Adrenal gland (tissue), 9 donors: ENCODE measurements at regions not wholly inside any gene's neighbourhood (a gene's known extent, or its start where the extent isn't known, plus 50 kb on each side); places are given as distances from the start of the nearest gene placed in this dataset.

Experiments
- DNase-seq, 7 donors: peaks; one replicate each; pipeline ENCODE4 v3.0.0-alpha.2; 2019 to 2020
- H3K27ac ChIP-seq, 5 donors: fragments of 200-600 bp; sonication (generic) in 4 of 5; 1 replicate in 3 of 5; 2 replicates in 2 of 5; pipeline versions ENCODE4 v1.5.1 to v1.8.0; 2016 to 2020; ENCODE audit warnings: mild to moderate bottlenecking in 1 of 5
- H3K27me3 ChIP-seq: fragments of 200-600 bp; 2 replicates; pipeline ENCODE4 v1.8.0; 2021
- H3K36me3 ChIP-seq, 2 donors: fragments of 200-600 bp; replicated peaks in 1 of 2; 1 replicate in 1 of 2; 2 replicates in 1 of 2; pipeline versions ENCODE4 v1.5.1 to v1.8.0; 2018 to 2022
- H3K4me1 ChIP-seq, 2 donors: fragments of 200-600 bp; replicated peaks in 1 of 2; 1 replicate in 1 of 2; 2 replicates in 1 of 2; pipeline versions ENCODE4 v1.5.1 to v1.8.0; 2018 to 2021
- H3K4me3 ChIP-seq, 4 donors: fragments of 200-600 bp; sonication (generic) in 3 of 4; one replicate each; pipeline ENCODE4 v1.5.1; 2016 to 2018
- H3K9me3 ChIP-seq, 3 donors: fragments of 200-600 bp; sonication (generic) in 1 of 3; replicated peaks in 1 of 3; 1 replicate in 2 of 3; 2 replicates in 1 of 3; pipeline versions ENCODE4 v1.5.1 to v1.8.0; 2016 to 2021
- POLR2A ChIP-seq, 2 donors: fragments of 450-650 bp; IDR thresholded peaks; one replicate each; pipeline ENCODE4 v1.6.1; 2017; ENCODE audit warnings: antibody characterized with exemption in 2 of 2, mild to moderate bottlenecking in 2 of 2, moderate library complexity in 1 of 2
- WGBS, 4 donors: extraction: QIAGEN DNeasy Blood & Tissue Kit in 2 of 4; methylation state at CpG; one replicate each; pipeline versions ENCODE4 v1.1.5 to v1.1.7; 2013 to 2017; 5-methylcytosine and 5-hydroxymethylcytosine counted together
- intact Hi-C, 2 donors: fragments of 100-400 bp; cut with DNase I; formaldehyde crosslinking; loops; one replicate each; pipeline versions ENCODE4 v1.14.1 to v1.15.0; 2022 to 2023
- TF ChIP-seq, protein P1 (sequence below), 6 experiments: fragments of 450-650 bp in 4 of 6; fragments of 200-600 bp in 2 of 6; sonication (generic) in 1 of 6; IDR thresholded peaks; 1 replicate in 5 of 6; 2 replicates in 1 of 6; pipeline versions ENCODE4 v1.5.1 to v1.8.0; 2016 to 2021; ENCODE audit warnings: antibody characterized with exemption in 6 of 6, mild to moderate bottlenecking in 2 of 6, moderate library complexity in 1 of 6
- donor health status: healthy with polysubstance abuse.
- donor health status: Bipolar disorder and iron deficiency.
- donor health status: DM: yes; HTN: yes; CAD: no.
- donor health status: DM: no; HTN: no; CAD: no.
- donor health status: DM: no; HTN: no; CAD: no.

DNA sequence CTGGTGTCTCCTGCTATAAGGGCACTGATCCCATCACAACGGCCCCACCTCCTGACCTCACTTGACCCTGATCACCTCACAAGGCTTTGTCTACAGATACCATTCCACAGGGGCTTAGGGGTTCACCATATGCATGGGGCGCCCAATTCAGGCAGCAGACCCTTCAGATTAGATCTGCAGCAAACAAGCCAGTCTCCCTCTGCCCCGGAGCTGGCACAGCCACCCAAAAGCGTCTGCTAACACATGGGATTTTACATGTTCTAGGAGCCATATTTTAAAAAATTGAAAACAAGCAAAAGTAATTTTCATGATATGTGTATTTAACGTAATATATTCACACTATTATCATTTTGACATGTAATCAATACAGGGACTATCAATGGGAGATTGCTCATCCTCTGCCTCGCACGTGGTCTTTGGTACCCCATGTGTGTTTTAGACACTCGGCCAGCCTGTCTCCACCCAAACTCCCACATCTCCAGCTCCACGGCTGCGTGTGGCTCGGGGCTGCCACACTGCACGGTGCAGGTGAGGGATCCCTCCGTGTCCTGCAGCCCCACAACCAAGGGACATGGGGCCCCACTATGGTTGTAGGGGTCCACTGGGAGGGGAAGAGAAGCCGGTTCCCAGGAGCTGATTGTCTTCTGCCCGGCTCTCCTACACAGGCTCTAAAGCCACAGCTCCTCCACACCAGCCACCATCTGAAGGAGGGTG lies 107.6 kb downstream of the RBFOX3 start:
- 78 to 83% (median 82%) methylated on average over 13 to 15 of the region's 15 CpGs for WGBS, 4 donors
- intact Hi-C loops, result no loop called here

DNA sequence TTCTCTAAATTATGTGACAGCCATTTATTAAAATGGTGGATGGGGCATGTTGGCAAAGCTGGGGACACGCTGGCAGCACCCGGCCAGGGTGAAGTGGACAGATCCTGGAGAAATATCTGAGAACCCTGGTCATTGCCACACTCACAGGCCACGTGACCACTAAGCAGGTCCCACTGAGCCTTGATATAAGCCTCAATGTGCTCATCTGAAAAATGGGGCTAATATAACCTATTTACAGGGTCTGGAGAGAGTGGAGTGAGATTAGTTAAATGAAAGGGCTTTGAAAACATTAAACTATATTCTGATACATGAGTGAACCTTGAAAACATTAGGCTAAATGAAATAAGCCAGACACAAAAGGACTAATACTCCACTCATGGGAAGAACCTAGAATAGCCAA lies 108.9 kb downstream of the RBFOX3 start:
- Histone ChIP-seq H3K27ac (no peak overlapping the region), H3K9me3 (no peaks in the 10 kb centered on the region), H3K4me1 (no peaks in the 10 kb centered on the region), H3K27me3 (peaks cover 24% of the 10 kb centered on the region), H3K36me3 (no peaks in the 10 kb centered on the region), H3K4me3 (no peak overlapping the region)
- 73 to 90% (median 82%) methylated on average over 3 of the region's 3 CpGs for WGBS, 4 donors
- no peak for DNase-seq
- intact Hi-C loops, result no loop called here
- TF ChIP-seq, protein P1, sequence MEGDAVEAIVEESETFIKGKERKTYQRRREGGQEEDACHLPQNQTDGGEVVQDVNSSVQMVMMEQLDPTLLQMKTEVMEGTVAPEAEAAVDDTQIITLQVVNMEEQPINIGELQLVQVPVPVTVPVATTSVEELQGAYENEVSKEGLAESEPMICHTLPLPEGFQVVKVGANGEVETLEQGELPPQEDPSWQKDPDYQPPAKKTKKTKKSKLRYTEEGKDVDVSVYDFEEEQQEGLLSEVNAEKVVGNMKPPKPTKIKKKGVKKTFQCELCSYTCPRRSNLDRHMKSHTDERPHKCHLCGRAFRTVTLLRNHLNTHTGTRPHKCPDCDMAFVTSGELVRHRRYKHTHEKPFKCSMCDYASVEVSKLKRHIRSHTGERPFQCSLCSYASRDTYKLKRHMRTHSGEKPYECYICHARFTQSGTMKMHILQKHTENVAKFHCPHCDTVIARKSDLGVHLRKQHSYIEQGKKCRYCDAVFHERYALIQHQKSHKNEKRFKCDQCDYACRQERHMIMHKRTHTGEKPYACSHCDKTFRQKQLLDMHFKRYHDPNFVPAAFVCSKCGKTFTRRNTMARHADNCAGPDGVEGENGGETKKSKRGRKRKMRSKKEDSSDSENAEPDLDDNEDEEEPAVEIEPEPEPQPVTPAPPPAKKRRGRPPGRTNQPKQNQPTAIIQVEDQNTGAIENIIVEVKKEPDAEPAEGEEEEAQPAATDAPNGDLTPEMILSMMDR (IDR thresholded peaks at IDR 0.05), result no peak
- TF ChIP-seq POLR2A (IDR thresholded peaks at IDR 0.05), result no peak

More for the DNA sequence above, 107.6 kb downstream of the RBFOX3 start:
- no peak overlapping the region for H3K4me3 ChIP-seq
- H3K4me1 ChIP-seq, result no peaks in the 10 kb centered on the region
- H3K27ac ChIP-seq, result no peak overlapping the region
- H3K27me3 ChIP-seq, result peaks cover 24% of the 10 kb centered on the region
- H3K9me3 ChIP-seq, result no peaks in the 10 kb centered on the region
- TF ChIP-seq, protein P1 (IDR thresholded peaks at IDR 0.05), result no peak
- no peak for TF ChIP-seq POLR2A (IDR thresholded peaks at IDR 0.05)
- DNase-seq, result no peak
- no peaks in the 10 kb centered on the region for H3K36me3 ChIP-seq

DNA sequence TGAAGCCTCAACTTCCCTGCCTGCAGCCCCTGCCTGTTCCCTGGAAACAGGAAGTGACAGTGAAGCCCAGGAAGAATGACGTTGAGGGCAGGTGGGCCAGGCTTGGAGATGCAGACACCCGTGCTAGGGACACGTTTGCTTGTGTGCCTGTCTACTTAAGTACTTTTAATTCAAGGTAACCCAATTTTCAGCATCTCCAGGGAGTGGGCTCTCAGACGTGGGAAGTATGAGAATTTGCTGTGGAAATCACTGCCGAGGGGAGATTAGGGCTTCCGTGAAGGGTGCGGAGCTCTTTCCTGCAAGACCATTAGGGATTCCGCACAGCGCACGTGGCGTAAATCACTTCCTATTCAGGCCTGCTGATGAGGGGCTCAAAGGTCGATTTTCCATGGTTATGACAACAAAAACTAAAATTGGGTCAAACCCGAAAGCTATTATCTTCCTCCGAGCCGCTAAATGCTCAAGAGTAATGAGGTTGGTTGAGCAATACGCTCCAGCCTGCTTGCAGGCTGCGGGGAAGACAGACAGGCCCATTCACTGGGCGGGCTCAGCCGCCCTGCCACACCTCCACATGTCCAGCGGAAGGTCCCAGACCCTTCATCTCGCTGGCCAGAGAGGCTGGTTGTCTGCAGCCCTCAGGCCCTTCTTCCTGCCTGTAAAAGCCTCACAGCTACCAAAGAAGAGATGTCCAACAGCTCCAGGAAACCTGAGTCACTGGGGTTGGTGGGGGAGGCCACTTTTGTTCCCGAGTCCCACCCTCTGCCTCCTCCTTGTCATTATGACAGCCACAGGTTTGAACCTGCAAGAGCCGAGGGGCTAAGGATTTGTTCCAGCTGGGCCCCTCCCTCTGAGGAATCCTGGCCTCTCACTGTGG lies 109.9 kb downstream of the RBFOX3 start:
- Histone ChIP-seq H3K4me3 (no peak overlapping the region), H3K36me3 (no peaks in the 10 kb centered on the region), H3K4me1 (no peaks in the 10 kb centered on the region), H3K27me3 (peaks cover 20% of the 10 kb centered on the region), H3K9me3 (no peaks in the 10 kb centered on the region), H3K27ac (no peak overlapping the region)
- intact Hi-C loops, result no loop called here
- TF ChIP-seq, protein P1 (IDR thresholded peaks at IDR 0.05), result no peak
- TF ChIP-seq POLR2A (IDR thresholded peaks at IDR 0.05), result no peak
- DNase-seq, result no peak
- WGBS, 4 donors, result 30 to 37% (median 34%) methylated on average over 21 to 23 of the region's 23 CpGs

DNA sequence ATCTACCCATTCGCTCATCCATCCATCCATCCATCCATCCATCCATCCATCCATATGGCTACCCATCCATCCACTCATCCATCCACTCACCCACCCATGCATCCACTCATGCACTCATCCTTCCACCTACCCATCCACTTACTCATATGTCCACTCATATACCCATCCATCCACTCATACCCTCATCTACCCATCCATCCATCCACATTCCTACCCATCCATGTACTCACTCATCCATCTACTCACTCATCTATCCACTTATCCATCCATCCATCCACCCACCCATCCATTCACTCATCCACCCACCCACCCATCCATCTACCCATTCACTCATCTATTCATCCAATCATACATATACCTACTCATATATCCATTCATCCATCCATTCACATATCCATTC lies 112.0 kb downstream of the RBFOX3 start:
- no peak overlapping the region for H3K4me3 ChIP-seq
- 0 to 5% (median 2%) methylated on average over 1 of the region's 1 CpG for WGBS, 4 donors
- H3K27ac ChIP-seq, result no peak overlapping the region
- H3K4me1 ChIP-seq, result no peaks in the 10 kb centered on the region
- no peak for DNase-seq
- intact Hi-C loops, result no loop called here
- H3K9me3 ChIP-seq, result no peaks in the 10 kb centered on the region
- peaks cover 17% of the 10 kb centered on the region for H3K27me3 ChIP-seq
- no peaks in the 10 kb centered on the region for H3K36me3 ChIP-seq
- TF ChIP-seq, protein P1 (IDR thresholded peaks at IDR 0.05), result no peak
- no peak for TF ChIP-seq POLR2A (IDR thresholded peaks at IDR 0.05)
